ENCODE measurements at regions not wholly inside any gene's neighbourhood (a gene's known extent, or its start where the extent isn't known, plus 50 kb on each side); places are given as distances from the start of the nearest gene placed in this dataset.
"Not testable (repeated sequence)": the region's sequence is repeated elsewhere in the genome, so short reads cannot be mapped to it uniquely, and the experiment has no call there.

DNA sequence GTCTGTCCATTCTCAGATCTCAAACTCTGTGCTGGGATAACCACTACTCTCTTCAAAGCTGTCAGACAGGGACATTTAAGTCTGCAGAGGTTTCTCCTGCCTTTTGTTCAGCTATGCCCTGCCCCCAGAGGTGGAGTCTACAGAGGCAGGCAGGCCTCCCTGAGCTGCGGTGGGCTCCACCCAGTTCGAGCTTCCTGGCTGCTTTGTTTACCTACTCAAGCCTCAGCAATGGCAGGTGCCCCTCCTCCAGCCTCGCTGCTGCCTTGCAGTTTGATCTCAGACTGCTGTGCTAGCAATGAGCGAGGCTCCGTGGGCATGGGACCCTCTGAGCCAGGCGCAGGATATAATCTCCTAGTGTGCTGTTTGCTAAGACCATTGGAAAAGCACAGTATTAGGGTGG is 53.1 kb upstream of the HUNK start:
- BruUV-seq (replicated peaks); H3K9me3 ChIP-seq (ENCODE audit: control insufficient read depth, insufficient read depth, low read depth, low read length); in situ Hi-C loops (cut with HindIII; ENCODE audit: low pct_unique_long_range_greater_than_20kb, low sequenced_read_pairs); POLR2A ChIA-PET; ATAC-seq; H3K4me3 ChIP-seq (ENCODE audit: low read depth in 2 of 2, low read length in 2 of 2); H3K27ac ChIP-seq (ENCODE audit: low read length); CTCF ChIA-PET; H3K27me3 ChIP-seq (ENCODE audit: control insufficient read depth, insufficient read depth, low read length); DNase-seq (ENCODE audit: low read depth, low spot score); H3K4me1 ChIP-seq (ENCODE audit: control insufficient read depth, insufficient read depth, low read length); H3K36me3 ChIP-seq (ENCODE audit: control insufficient read depth, insufficient read depth, low read length); intact Hi-C loops (cut with micrococcal nuclease; ENCODE audit: unreplicated experiment): not testable (repeated sequence)

DNA sequence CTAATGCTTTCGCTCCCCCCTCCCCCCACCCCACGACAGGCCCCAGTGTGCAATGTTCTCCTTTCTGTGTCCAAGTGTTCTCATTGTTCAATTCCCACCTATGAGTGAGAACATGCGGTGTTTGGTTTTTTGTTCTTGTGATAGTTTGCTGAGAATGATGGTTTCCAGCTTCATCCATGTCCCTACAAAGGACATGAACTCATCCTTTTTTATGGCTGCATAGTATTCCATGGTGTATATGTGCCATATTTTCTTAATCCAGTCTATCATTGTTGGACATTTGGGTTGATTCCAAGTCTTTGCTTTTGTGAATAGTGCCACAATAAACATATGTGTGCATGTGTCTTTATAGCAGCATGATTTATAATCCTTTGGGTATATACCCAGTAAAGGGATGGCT is 58.5 kb upstream of the HUNK start:
- in situ Hi-C loops (cut with HindIII; ENCODE audit: low pct_unique_long_range_greater_than_20kb, low sequenced_read_pairs); H3K4me3 ChIP-seq (ENCODE audit: low read depth in 2 of 2, low read length in 2 of 2); H3K9me3 ChIP-seq (ENCODE audit: control insufficient read depth, insufficient read depth, low read depth, low read length); CTCF ChIA-PET; H3K36me3 ChIP-seq (ENCODE audit: control insufficient read depth, insufficient read depth, low read length); ATAC-seq; H3K4me1 ChIP-seq (ENCODE audit: control insufficient read depth, insufficient read depth, low read length); intact Hi-C loops (cut with micrococcal nuclease; ENCODE audit: unreplicated experiment); DNase-seq (ENCODE audit: low read depth, low spot score); BruUV-seq (replicated peaks); H3K27ac ChIP-seq (ENCODE audit: low read length); POLR2A ChIA-PET; H3K27me3 ChIP-seq (ENCODE audit: control insufficient read depth, insufficient read depth, low read length): not testable (repeated sequence)

DNA sequence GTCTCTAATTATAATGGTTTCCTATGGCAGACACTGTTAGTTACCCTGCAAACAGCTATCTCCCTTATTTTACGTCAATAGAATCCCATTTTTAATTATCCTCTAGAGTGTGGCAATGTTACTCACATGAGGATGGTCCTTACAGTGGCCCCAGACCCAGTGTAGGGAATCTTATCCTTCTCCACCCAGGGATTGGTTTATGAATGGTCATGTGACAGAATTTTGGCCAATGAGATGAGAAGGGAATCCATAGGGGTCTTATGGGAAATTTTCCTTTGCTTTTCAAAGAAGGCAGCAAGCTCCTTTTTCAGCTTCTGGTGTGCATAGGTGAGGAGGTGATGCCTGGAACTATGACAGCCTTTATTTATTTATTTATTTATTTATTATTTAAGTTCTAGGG is 59.0 kb upstream of the HUNK start:
- CTCF ChIA-PET: no interaction called here
- no peak overlapping the region for H3K4me3 ChIP-seq (ENCODE audit: low read depth in 2 of 2, low read length in 2 of 2)
- ATAC-seq (no peak), DNase-seq (ENCODE audit: low read depth, low spot score) (no peak)
- TF ChIP-seq TCF7L2 (IDR thresholded peaks at IDR 0.05; ENCODE audit: low read depth, low read length) (no peak), SIN3A (IDR thresholded peaks at IDR 0.05; ENCODE audit: borderline replicate concordance, insufficient read depth, low read depth, low read length) (no peak), POLR2AphosphoS5 (IDR thresholded peaks at IDR 0.05; ENCODE audit: low read depth, low read length) (no peak)
- TF ChIP-seq, protein P1, sequence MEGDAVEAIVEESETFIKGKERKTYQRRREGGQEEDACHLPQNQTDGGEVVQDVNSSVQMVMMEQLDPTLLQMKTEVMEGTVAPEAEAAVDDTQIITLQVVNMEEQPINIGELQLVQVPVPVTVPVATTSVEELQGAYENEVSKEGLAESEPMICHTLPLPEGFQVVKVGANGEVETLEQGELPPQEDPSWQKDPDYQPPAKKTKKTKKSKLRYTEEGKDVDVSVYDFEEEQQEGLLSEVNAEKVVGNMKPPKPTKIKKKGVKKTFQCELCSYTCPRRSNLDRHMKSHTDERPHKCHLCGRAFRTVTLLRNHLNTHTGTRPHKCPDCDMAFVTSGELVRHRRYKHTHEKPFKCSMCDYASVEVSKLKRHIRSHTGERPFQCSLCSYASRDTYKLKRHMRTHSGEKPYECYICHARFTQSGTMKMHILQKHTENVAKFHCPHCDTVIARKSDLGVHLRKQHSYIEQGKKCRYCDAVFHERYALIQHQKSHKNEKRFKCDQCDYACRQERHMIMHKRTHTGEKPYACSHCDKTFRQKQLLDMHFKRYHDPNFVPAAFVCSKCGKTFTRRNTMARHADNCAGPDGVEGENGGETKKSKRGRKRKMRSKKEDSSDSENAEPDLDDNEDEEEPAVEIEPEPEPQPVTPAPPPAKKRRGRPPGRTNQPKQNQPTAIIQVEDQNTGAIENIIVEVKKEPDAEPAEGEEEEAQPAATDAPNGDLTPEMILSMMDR (IDR thresholded peaks at IDR 0.05): no peak
- TF ChIP-seq, protein P2, sequence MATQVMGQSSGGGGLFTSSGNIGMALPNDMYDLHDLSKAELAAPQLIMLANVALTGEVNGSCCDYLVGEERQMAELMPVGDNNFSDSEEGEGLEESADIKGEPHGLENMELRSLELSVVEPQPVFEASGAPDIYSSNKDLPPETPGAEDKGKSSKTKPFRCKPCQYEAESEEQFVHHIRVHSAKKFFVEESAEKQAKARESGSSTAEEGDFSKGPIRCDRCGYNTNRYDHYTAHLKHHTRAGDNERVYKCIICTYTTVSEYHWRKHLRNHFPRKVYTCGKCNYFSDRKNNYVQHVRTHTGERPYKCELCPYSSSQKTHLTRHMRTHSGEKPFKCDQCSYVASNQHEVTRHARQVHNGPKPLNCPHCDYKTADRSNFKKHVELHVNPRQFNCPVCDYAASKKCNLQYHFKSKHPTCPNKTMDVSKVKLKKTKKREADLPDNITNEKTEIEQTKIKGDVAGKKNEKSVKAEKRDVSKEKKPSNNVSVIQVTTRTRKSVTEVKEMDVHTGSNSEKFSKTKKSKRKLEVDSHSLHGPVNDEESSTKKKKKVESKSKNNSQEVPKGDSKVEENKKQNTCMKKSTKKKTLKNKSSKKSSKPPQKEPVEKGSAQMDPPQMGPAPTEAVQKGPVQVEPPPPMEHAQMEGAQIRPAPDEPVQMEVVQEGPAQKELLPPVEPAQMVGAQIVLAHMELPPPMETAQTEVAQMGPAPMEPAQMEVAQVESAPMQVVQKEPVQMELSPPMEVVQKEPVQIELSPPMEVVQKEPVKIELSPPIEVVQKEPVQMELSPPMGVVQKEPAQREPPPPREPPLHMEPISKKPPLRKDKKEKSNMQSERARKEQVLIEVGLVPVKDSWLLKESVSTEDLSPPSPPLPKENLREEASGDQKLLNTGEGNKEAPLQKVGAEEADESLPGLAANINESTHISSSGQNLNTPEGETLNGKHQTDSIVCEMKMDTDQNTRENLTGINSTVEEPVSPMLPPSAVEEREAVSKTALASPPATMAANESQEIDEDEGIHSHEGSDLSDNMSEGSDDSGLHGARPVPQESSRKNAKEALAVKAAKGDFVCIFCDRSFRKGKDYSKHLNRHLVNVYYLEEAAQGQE (IDR thresholded peaks at IDR 0.05; ENCODE audit: insufficient read depth in 1 of 2, low read depth in 2 of 2, low read length in 1 of 2): no peak
- no peaks in the 10 kb centered on the region for H3K27me3 ChIP-seq (ENCODE audit: control insufficient read depth, insufficient read depth, low read length)
- no peaks in the 10 kb centered on the region for H3K4me1 ChIP-seq (ENCODE audit: control insufficient read depth, insufficient read depth, low read length)
- in situ Hi-C loops (cut with HindIII; ENCODE audit: low pct_unique_long_range_greater_than_20kb, low sequenced_read_pairs): no loop called here
- H3K27ac ChIP-seq (ENCODE audit: low read length): no peak overlapping the region
- H3K36me3 ChIP-seq (ENCODE audit: control insufficient read depth, insufficient read depth, low read length): no peaks in the 10 kb centered on the region
- no TSS peak for BruUV-seq (replicated peaks)
- intact Hi-C loops (cut with micrococcal nuclease; ENCODE audit: unreplicated experiment): no loop called here
- no peaks in the 10 kb centered on the region for H3K9me3 ChIP-seq (ENCODE audit: control insufficient read depth, insufficient read depth, low read depth, low read length)
- POLR2A ChIA-PET: no interaction called here
